ENCODE measurements at regions not wholly inside any gene's neighbourhood (a gene's known extent, or its start where the extent isn't known, plus 50 kb on each side); places are given as distances from the start of the nearest gene placed in this dataset.

DNA sequence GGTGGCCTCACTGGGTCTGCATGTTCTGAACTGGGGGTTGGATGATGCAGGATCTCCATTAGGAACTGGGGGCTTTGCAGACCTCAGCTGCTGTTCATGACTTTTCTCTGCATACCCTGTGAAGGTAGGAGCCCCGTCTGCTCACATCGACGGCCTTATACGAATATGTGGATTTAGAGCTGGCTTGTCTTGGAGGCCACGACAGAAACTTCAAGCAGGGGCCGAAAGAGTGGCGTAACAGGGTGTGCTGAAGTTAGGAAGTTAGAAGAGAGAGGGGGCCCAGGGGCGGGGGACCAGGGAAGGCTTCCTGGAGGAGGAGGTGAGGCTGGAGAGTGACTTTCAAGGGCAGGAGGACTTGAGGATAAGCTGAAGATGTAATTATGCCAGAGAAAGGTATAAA is 144.9 kb downstream of the TSN start:
- no peak for DNase-seq

DNA sequence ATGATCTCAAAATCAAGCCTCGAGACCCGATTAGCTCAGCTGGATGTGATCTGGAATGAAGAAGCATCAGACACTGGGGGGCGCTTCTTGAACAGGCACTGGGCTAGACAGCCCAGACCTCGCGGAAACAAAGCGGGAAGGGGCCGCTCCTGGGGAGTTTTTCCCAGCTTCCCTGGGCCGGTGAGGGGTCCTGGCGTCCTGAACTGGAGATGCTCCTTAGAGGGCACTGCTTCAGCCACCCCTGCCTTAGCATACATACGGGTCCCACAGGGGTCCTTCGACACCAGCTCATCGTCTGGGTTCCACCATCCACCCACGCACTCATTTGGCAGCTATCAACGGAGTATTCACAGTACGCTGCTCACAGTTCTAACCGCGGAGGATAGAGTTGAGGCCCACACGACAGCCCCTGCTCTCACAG is 146.7 kb downstream of the TSN start:
- no peak for DNase-seq

DNA sequence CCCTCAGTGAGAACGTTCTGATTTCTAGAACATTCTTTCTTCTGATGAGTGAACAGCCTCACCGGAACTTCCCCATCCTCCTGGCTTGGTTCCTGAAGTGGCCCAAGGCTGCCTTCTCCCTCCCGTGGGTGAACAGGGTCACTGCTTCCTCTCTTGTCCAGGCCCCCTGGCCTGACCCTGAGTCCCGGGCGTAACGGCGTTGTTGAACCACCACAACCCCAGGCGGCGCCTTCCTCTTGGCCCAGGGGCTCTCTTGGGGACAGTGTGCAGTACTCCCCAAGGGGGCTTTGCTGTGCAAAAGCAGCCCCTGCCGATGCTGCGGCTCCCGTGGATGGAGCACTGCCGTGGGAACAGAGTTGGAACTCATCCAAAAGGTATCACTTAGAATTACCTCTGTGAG is 147.2 kb downstream of the TSN start:
- DNase-seq = no peak

DNA sequence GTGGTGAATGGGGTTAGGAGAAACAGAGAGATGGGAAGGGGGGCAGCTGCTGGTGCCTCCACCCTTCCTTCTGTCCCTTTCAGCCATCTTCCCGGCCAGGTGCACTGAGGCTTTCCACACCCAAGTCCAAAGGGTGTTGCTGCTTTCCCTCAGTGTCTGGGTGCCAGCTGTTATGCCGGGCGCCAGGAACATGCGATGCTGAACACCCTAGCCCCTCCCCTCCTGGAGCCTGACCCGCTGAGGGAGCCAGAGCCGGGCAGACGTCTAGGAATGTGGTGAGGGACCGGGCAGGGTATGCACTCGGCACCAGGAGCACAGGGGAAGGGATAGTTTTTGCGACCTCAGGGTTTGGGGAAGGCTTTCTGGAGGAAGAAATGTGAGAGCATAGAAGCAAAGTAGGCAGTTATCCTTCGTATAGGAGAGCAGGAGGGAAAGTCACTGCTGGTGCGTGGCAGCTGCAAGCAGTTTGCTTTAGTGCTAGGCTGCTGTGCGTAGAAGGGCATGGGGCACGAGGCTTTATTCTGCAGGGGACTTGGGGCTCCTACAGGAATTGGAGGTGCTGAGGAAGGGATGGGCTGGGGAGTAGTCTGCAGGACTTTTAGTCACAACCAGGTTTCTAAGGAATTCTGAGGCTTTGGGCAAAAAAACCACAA is 147.7 kb downstream of the TSN start:
- DNase-seq = no peak

DNA sequence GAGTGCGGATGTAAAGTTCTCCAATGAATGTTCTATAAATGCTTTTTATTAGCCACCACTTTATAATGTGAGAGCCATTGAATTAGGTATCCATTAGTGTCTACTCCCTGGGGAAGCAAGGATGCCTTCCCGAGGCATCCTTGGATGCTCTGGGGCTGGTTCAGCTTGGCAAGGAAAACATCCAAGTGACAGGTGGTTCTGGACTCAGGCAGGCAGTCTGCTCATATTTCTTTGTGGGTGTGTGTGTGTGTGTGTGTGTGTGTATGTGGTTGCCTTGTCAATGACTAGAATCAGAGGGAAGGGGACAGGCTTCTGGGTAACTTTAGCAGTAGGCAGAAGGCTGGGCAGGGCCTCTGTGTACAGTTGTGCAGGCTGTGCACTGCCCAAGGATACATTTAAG is 149.2 kb downstream of the TSN start:
- DNase-seq = no peak

DNA sequence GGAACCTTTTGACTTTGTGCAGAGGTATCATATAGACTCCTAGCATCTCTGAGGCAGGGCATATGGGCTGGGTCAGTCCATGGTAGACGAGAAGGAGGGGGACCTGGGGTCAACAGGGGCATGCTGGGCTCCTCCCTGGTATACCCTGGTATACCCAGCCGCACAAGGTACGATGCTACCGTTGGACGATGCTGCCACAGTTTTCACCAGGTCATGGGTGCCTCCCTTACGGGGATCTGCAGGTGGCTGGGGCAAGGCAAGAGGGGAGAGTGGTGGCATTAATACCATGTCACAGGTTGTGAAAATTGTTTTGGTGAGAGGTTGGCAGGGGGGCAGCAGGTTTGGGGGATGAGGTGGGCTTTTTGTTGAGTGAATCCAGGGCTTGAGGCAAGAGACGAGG is 149.8 kb downstream of the TSN start:
- no peak for DNase-seq

DNA sequence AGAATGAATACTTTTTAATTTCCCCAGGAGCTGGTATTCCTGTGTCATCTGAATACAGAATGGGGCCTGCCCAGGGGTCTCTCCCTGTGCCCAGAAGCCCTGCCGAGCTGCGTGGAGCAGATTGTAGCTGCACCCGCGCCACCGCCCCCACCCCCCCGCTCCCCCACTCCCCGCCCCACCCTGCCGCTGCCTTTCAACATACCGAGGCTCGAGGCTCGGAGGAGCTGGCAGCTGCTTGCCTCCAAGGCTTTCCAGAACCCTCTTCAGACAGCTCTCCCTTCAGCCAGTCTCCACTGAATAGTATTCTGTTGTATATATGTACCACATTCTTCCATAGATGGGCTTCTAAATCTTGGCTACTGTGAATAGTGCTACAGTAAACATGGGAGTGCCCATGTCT is 150.7 kb downstream of the TSN start:
- no peak for DNase-seq

DNA sequence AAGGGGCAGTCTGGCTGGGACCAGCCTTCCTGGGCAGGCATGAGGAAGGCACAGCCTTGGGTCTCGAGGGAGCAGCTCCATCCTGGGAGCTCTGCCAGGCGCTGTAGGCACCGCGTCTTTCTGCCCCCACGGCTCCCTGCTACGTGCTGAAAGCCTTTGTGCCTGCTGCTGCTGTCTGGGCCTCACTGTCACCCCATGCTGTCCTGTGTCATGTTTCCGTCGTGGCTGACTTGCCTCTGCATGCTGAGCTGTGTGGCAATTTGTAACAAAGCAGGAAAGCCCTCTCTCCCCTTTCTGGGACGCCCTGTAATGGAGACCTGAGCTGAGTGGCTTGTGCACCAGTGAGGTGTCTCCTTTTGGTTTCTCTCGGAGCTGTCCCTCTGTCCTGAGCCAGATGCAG is 152.5 kb downstream of the TSN start:
- DNase-seq = peak; percentile 11

DNA sequence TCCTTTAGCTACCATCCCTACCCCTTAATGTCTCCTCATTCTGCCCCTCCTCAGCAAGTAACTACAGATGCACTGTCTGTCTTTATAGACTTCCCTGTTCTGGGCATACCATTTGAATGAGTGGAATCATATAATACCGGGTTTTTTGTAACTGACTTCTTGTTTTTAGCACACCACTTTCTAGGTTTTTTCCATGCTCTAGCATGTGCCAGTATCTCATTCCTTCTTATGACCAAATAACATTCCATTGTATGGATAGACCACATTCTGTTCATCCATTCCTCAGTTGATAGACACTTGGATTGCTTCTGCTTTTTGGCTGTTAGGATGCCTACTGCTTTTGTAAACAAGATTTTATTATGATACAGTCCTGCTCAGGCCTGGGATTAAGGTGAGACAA is 154.7 kb downstream of the TSN start:
- DNase-seq = no peak

DNA sequence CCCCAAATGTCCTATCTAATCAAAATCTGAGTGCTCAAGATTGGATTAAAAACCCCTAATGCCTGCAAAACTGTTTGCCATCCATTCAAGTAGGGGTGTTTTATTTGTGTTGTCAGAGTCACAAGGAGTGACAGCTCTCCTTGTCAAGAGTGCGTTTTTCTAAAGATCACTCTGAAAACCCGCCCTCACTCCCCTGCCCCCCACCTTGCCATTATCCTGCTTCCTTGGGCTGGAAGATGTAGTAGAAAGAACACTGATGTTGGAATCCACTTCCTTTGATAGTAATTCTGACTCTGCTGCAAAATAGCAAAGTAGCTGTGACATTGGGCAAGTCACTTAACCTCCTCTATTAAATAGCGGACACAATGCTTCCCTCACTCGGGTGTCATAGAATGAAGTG is 155.6 kb downstream of the TSN start:
- no peak for DNase-seq

DNA sequence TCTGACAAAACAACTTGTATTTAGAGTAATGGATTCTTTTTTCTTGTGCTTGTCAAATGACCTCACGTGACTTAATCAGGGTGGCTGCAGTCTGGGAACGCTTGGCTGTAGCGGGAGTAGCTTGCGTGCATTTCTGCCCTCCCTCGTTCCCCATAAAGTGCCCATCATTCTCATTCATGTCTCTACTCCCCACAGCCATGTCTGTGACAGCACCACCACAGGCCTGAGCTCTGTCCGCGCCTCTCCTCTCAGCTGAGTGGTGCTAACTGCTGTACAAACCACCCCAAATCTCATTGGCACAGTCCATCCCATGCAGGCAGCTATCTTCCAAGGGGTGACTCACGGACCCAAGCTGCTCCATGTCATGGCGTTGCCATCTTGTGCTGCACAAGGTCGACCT is 161.7 kb downstream of the TSN start:
- no peak for DNase-seq

DNA sequence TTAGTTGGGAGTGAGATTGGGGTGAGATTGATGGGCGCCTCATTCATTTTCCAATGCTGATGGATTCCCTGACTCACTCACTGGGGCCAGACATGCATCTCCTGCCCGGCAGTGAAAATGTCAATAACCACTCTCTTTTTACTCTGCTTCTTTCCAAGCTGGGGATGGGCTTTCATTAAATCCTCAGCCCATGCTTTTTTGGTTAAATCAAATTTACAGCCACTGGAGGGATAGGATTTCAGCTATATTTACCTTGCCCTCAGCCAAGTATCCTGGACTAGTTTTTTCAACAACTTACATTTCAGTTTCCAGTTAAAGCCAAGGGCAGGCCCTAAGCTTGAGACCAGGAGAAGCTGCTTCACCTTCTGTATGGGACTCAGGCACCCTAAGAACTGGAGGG is 162.8 kb downstream of the TSN start:
- DNase-seq = no peak

DNA sequence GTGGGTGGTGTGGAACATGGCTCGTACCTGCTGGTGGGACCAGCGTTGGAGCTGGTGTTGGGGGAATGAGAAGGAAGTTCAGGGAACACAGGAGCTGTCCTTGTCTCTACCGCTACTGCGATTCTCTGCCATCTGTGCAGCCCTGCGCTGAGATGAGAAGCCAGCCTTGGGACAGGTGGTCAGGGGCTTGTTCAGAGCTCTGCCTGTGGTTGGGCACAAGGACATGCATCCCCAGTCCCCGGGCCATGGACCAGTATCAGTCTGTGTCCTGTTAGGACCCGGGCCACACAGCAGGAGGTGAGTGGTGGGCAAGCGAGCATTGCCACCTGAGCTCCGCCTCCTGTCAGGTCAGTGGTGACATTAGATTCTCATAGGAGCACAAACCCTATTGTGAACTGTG is 164.4 kb downstream of the TSN start:
- no peak for DNase-seq

DNA sequence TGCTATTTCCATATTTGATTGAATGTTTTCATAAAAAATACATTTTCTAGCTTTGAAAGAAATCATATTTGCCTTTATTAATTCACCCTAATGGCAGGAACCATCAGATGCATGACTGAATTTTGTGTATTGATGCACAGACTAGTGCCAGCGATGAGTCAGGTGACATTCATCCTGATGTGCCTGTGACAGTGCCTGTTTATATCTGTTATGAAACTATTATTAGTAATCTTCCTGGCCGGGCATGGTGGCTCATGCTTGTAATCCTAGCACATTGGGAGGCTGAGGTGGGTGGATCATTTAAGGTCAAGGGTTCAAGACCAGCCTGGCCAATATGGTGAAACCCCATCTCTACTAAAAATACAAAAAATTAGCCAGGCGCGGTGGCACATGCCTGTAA is 170.0 kb downstream of the TSN start:
- no peak for DNase-seq

DNA sequence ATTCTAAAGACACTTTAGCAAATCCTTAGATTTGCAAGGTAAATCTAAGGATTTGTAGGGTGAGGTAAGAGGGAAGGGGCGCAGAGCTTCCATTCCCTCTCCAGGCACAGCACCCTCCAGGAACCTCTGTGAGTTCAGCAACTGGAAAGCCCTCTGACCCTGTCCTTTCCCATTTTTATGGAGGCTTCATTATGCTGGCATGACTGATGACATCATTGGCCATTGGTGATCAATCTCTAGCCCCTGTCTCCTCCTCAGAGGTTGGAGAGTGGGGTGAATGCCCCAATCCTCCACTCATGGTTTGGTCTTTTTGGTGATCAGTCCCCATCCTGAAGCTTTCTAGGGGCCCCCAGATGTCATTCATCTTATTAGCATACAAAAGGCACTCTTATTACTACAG is 187.8 kb downstream of the TSN start:
- no peak for DNase-seq

DNA sequence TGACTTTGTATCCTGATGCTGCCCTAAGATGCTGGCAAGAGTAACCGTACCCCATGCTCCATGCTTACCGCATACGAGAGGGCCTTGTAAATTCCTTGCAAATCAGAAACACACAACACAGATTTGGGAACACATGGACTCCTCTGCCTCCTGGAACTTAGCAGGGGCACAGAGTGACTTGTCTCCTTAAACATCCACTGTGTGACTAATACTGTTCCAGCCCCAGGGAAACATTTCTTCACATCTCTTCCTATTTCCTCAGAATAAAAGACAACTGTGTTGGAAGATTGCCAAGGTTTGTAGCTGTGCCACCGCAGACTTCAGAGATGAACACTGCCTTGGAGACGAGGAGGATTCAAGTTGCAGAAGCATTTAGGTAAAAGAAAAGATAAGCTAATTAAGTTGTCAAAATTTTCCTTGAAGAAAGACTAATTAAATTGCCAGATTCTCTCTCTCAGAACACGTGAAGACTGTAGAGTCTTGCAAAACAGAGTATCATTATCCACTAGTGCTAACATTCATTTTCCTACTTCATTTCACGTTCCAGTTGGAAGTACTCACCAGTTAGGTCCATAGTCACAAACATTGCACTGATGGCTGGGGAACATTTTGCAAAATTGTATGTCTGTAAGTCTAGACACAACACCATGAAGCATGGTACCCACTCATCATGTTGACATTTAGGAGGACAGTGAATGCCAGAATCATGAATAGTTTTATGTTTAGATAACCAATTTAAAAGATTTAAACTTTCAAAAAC is 188.8 kb downstream of the TSN start:
- no peak for DNase-seq

DNA sequence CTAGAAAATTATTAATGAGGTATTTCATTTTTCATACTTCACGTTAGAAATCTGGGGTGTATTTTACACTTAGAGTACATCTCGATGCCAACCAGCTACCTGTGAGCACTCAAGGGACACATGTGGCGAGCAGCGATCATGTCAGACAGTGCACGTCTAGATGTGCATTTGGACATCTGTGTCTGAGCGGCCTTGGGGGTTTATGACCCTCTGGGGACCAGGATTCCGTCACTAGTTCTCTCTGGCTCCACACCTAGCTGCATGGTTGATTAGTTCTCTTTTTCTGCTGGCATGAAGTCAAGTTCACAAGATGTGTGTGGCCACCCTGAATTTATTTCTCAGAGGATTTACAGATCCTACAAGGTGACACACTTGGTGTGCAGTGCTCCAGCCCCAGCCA is 192.2 kb downstream of the TSN start:
- DNase-seq = no peak

DNA sequence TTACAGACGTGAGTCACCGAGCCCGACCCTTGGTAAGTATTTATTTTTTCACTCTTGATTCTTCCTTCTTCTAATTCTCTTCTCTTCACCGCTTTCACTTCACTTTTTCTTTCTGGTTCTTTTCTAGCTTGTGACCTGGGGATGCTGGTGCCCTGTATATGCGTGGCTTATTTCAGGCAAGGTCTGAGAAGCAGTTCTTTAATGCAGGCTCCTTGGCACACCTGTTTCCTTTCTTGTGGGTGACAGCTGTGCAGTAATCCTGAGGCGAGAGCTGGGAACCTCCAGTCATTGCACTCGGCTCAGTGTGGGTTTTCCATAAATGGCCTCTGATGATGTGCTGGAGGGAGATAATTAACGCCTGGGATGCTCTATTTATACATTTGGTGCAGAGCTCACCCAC is 193.8 kb downstream of the TSN start:
- no peak for DNase-seq

DNA sequence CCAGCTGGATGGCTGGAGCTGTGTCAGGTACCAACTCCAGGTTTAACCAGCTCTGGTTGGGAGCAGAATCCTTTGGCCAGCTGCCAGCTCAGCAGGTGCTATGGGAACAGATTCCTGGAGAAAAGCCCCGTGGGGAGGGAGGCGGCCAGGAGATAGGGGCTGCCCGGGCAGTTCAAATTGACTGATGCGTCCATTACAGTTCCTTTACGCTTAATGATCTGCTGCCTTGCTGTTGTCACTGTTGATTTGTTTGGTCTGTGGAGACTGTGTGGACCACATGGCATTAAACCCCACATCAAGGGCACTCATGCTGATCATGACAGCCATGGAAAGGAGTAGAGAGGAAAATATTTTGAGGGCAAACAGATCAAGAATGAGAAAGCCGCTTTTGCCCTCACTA is 200.0 kb downstream of the TSN start:
- no peak for DNase-seq

DNA sequence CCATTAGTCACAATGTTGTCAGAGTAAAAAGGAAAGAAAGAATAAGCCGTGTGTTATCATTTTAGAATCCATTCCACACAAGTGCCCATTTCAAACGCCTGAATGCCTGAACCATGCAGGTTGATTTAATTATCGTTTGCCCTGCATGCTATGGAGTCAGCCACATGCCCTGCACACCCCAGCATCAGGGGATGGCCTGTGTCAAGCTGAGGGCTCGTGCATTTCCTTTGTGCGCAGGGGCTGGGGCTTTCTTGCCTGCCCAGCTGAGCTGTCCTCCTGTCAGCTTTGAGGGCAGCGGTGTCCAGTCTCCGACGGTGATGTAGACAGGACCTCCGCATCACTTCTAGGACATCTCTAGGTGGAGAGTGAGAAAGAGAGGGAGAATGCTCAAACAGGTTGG is 200.4 kb downstream of the TSN start:
- no peak for DNase-seq

DNA sequence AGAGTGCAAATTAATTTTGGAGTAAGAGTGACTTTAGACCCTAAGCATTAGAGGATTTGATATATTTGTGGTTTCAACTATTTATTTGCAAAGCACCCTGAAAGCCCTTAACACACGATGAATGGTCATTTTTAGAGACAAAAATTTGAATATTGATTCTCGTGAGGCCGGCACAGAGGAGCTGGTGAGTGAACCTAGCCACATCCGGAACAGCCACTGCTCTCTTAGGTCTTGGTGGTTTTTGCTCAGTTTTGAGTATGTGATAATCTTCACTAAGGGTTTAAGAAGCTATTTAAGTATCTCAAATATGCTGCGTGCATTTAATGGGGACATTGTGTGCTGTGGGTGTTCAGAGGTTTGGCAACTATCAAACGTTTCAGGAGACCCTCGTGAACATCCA is 204.8 kb downstream of the TSN start:
- DNase-seq = no peak

DNA sequence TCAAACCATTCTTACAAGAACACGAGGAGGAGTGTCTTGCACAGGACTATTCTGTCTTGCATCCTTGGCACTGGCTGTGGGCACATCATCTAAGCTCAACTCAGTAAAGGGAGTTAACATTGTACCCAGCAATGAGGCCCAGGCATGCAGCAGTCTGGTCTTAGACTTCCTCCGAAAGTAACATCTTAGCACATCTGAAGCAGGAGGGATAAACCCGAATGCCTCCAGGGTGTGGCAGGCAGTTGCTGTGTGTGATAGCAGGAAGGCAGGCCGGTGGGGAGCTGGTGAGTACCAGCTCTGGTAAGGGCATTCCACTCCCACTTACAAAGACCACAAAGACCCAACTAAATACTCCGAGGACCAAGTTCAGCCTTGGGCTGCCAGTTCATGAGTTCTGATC is 206.3 kb downstream of the TSN start:
- DNase-seq = no peak

DNA sequence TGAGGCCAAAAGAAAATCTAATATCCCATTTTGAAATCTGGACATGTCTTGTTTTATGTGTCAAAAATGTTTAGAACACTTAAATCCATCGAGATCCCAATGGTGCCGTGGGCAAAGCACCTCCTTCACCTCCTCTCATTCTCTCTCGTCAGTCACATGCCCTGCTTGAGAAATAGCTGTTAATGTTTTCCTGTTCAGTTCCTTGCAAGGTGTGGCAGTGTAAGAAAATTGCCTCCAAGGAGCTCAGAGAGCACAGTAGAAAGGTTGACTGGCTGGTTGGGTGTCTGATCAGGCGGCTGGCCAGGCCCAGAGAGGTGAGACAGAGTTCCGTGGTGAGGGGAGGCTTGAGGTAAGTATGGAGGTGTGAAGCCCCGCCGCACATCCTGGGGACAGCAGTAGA is 210.2 kb downstream of the TSN start:
- no peak for DNase-seq

DNA sequence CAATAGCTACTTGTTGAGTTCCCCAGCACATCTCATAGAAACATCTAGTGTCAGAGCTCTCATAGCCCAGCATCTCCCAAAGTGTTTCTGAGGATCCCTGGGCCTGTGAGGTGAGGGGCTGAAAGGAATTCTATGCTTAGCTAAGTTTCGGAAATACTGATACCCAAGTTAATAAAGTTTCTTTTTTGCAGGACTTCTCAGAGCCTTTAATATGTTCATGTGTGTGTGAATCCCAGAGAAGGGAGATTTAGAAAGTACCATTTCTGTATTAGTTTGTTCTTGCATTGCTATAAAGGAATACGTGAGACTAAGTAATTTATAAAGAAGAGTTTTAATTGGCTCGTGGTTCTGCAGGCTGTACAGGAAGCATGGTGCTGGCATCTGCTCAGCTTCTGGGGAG is 211.2 kb downstream of the TSN start:
- DNase-seq = no peak

DNA sequence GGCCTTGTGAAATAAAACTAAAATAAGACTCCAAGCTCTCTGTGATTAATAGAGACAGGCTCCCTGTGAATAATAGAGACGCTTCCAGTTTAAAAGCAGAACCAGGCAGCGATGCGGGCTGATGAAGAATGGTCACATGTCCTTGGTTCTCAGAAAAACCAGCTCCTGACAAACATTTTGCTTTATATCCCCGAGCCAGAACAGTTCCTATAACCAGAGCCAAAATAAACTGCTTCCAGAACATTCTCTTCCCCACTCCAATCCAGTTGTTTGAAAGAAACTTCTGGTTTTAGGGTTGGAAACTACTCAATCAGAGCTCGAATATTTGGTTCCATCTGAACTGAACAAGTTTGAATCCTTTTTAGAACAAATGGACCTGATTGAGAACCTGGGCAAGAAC is 213.7 kb downstream of the TSN start:
- no peak for DNase-seq

All from DMS79 (cell line).